ENCODE measurements at regions not wholly inside any gene's neighbourhood (a gene's known extent, or its start where the extent isn't known, plus 50 kb on each side); places are given as distances from the start of the nearest gene placed in this dataset.
A peak's percentile ranks its signal among the peaks of the same experiment; 100 is the strongest.
"Not testable (repeated sequence)": the region's sequence is repeated elsewhere in the genome, so short reads cannot be mapped to it uniquely, and the experiment has no call there.

DNA sequence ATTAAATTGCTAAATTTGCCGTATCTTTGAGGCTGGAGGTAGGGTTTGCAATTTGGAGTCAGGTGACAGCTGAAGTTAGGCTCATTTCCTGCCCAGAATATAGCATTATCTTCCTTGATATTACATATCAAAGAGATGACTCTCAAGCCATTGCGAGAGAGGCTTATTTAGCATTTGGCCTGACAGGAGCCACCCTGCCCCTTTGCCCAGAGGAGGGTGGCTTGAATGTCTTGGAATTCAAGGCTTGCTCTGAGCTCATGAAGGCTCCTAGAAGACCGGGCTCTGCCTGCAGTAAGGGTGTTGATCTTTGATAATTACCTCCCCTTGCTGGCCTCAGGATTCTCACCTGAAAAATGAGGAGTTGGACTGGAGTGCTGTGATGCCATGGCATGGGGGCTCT is 251.4 kb upstream of the C2CD4B start:
- no peak for DNase-seq

DNA sequence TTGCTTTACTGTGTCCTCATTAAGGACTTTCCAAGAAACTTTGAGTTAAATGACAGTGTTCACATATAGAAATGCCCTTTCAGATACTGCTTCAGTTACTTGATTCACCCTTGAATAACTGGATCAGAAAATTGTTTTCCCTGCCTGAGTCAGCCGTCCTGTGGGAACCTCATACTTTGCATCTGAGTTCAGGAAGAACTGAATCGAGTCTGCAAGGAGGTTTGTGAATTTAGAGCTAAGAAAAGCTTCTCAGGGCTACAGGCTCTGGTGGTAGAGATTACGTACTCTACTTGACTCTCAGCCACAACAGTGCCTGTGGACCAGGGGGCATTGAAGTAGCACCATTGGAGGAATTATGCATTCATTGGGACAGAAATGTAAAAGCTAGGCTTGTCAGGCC is 252.4 kb upstream of the C2CD4B start:
- peak; percentile 59 for DNase-seq

DNA sequence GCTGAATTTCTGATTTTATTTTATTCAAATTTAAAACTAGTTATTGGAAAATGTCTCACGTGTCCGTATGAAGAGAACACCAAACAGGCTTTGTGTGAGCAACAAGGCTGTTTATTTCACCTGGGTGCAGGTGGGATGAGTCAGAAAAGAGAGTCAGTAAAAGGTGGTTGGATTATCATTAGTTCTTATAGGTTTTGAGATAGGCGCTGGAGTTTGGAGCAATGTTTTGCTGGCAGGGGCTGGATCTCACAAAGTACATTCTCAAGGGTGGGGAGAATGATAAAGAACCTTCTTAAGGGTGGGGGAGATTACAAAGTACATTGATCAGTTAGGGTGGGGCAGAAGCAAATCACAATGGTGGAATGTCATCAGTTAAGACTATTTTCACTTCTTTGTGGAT is 253.4 kb upstream of the C2CD4B start:
- DNase-seq = not testable (repeated sequence)

DNA sequence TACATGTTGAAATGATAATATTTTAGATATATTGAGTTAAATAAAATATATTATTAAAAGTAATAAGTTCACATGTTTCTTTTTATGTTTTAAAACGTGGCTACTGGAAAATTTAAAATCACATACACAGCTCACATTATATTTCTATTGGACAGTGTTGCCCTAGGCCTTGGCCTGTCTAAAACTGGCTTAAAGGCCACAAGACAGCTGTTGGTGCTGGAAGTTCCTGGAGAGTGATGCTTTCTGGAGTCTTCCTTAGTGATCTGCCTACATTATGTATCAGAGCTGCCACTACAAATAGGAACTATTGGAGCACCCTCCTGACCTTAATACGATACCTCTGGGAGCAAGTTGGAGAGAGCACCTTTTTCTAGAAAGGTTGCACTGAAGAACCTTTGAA is 254.1 kb upstream of the C2CD4B start:
- DNase-seq = no peak

DNA sequence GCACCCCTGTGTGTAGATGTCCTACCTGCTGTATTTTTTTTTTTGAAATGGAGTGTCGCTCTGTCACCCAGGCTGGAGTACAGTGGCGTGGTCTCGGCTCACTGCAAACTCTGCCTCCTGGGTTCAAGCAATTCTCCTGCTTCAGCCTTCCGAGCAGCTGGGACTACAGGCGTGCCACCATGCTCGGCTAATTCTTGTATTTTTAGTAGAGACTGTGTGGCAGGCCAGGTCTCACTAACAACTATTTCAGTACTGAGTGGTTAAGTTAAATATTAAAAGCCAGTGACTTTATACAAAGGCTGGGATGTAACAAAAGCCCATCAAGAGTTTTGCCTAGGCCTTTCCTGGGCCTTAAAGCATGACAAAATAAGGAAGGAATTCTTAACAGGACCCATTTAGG is 255.3 kb upstream of the C2CD4B start:
- not testable (repeated sequence) for DNase-seq

DNA sequence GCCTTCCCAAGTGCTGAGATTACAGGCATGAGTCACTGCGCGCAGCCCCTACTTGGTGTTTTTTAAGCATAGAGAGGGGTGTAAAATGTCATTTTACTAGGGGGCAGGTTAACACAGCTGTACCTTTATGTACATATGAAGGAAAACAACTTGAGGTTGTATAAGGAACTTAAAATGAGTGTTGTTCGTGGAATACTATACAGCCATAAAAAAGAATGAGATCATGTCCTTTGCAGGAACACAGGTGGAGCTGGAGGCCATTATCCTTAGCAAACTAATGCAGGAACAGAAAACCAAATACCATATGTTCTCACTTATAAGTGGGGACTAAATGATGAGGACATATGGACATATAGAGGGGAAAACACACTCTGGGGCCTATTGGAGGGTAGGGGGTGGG is 256.2 kb upstream of the C2CD4B start:
- no peak for DNase-seq

DNA sequence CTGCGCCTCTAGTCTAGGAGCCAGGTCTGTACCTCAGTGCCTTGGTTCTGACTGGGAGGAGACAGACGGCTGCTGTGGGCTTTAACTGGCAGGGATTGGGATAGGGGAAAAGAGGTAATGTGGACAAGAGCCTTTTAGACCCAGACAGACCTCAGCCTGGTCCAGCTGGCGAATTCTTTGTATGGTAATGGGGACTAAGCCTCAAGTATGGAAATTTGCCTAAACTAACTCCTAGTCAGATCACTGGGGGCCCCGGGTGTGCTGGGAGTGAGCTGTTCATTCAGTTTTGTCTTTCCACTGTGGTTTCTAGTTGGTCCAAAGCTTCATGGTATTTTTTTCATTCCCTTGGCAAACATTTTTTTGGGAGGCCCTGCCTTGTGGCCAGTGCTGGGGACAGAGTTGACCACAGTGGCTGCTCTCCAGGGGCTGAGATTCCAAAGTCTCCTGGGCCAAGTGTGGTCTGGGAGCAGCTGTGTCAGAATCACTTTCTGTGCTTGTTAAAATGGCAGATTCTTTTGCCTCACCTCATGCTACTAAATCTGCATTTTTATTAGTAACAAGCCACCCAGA is 261.4 kb upstream of the C2CD4B start:
- peak; percentile 81 for DNase-seq

DNA sequence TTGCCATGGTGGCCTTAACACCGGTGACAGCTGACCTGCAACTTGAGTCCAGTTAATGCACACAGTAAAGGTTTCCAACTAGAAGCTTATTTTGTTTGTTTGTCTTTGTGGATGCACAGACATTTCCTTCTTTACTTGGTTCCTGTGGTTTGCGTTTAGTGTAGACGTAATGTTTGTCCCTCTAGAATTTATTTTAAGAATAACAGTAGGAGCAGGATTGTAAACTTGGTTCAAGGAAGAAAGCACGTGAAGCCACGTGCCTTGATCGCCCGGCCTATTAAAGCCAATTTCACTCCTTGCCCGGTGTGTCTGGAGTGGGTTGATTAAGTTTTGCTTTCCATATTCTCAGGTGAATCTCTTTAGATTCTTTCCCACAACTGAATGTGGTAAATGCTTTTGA is 263.2 kb upstream of the C2CD4B start:
- no peak for DNase-seq

DNA sequence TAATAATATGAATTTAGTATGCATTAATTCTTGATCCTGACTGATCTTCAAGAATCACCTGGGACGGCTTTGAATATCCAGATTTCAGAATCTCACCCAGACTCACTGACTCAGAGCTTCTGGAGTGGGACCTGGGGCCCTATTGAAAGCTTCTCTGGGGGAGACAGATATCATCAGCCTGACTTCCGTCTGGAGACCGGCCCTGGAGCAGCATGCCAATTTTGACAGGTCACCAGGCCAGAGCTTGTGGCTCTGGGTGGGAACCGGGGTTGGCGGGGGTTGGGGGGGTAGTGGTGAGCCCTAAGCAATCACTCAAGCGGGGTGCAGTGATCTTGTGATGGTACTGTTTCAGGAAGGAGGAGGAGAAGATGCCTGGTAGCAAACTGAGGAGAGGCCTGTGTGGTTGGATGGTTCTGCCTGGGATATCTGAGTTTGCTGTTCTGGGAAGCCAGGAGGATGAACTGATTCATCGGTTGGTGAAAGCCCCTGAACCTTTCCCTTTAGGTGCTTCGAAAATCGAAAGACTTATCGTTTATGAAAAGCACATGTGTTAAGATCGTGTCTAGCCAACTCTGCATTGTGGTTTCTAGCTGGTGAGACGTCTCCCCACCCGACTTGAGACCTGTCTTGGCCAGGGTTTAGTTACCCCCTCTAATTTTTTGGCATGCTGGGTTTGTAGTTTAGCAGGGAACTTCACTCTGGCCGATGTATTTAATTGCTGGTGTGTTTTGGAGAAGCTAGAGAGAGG is 263.9 kb upstream of the C2CD4B start:
- peak; percentile 64 for DNase-seq

GRCh38 chr15:62430056-62430455 is 265.0 kb upstream of the C2CD4B start:
- DNase-seq = no peak

- DNase-seq = no peak
These were observed 265.5 kb upstream of the C2CD4B start for GRCh38 chr15:62430552-62430951.

DNA sequence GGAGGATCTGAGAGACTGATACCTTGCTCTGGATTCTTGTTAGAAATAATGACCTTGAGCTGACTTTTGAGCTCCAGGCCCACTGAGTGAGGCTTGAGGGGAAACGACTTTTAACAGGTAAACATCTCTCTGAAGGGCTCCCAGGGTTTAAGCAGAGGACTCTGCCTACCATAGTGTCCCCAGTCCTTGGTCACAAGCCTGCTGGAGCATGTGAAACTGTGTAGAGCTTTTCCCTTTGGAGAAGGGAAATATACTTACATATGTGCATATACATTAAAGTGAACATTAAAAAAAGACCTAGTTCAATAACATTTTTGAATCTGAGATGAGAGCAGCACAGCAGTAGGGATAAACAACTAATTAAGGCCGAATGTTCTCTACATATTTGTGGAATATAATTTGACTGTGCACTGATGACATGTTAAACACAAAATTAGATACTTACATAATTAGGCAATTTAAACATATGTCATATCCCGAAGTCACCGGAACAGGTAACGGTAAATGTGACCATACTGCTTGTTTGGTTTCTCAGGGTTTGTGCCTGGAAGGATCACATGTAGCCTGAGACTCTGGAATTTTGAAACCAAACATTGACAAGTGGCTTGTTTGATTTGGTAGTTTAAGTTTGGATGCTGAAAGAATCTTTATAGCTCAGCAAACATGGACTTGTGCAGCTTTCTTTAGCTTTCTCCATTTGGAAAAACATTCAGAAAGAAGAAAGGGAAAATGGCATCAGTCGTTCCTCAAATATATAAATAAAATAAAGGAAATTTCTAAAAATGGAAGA is 266.1 kb upstream of the C2CD4B start:
- DNase-seq = no peak

DNA sequence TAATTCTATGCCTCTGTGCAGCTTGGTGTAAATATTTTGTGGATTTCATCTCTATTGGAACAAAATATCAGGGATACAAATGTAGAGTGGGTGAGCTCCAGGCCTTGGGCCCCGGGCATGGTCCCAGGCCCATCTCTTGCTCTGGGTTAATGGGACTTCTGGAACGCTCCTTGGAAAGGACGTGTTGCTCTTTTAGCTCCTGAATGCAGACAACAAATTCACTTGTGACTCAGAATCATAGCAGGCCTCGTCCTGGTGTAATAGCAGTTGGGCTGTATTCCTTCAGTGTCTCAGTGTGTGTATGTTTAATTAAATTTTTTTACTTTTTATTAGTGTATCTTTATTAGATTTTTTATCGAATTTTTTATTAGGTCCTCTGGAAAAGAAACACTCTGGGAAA is 266.7 kb upstream of the C2CD4B start:
- DNase-seq = no peak

- no peak for DNase-seq
These were observed 267.8 kb upstream of the C2CD4B start for GRCh38 chr15:62432702-62433398.

DNA sequence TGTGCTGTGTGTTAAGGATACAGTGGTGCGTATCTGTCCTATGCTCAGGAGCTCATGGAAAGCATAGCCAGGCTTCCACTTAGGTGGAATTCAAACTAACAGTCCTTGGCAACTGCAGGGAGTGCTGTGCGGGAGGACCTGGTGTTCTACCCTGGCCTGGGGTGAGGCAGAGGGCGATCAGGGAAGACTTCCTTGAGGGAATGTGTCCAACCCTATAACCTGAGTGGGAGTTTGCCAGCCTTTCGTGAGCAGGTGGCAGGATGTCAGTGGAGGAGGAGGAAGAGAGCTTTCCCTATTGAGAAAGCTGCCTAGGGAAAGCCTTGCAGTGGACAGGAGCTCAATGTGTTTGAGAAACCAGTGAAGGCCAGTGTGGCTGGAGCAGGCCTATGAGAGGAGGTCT is 271.1 kb upstream of the C2CD4B start:
- no peak for DNase-seq

GRCh38 chr15:62437753-62438152 is 272.7 kb upstream of the C2CD4B start:
- no peak for DNase-seq

- DNase-seq = no peak
These were observed 274.5 kb upstream of the C2CD4B start for GRCh38 chr15:62439543-62440016.

DNA sequence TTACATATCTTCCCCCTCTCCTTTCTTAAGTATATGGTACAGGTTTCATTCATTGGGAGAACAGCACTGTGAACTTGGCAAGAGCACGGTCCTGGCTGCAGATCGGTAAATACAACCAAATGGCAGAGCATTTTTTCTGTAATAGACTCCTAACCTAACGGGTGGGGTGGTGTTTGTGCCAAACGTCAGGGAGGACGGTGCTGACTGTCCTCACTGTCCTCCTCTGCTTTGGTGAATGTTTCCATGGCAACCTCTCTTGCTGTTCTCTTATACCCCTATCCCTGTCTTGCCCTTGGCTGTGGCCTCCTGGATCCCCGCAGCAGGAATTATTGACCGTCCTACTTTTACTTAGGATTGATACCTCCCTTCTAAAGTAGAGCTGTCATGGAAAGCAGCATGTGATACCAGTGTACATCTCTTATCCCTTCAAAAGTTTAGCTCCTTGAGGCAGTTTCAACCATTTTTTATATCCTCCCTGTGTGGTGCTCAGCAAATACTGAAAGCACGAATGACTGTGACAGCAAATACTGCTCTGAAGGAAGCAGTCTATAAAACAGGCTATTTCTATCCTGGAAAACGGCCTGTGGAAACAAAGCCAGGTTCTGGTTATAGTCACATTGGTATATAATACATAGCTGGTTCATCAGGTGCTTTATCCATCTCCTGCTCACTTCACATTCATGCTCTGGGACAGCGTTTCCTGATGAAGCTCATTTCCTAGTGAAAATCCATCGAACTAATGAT is 275.4 kb upstream of the C2CD4B start:
- DNase-seq = no peak

DNA sequence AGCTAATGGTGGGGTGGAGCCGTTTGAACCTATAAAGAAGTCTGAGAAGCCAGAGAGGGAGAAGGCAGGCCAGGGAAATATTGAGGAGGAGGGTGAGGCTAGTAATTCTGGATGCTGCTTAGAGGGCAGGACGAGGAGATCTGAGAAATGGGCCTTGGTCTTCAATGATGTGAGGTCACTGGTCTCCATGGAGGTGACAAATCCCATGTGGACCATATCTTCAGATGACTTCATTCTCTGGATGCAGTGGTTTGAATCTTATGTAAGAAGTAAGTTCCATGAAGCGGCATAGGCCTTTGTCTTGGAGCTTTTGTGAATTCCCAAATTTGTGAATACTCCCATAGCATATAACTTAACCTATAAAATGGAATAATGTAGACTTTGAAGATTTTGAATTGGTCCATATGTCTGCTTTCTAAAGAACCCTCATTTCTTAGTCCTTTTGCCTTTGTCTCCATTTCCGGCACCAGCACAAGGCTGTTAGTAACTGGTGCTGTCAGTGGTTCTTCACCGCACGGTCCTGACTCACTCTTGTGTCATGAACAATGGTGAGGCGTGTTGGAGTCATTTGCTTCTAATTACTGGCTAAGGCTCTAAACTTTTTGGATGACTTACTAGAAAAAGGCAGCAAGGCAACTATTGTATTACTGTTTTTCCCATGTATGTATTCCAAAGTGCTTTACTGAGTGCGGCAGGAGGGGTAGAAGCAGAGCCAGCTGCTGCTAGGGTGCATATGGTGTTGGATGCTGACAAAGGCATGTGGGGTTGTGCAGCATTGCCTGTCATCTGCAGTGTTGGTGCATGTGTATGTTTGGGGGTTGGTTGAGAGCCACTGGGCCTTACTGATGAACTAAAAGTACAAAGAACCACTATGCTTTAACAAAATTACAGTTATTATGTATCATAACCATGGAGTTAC is 279.3 kb upstream of the C2CD4B start:
- peak; percentile 98 for DNase-seq

DNA sequence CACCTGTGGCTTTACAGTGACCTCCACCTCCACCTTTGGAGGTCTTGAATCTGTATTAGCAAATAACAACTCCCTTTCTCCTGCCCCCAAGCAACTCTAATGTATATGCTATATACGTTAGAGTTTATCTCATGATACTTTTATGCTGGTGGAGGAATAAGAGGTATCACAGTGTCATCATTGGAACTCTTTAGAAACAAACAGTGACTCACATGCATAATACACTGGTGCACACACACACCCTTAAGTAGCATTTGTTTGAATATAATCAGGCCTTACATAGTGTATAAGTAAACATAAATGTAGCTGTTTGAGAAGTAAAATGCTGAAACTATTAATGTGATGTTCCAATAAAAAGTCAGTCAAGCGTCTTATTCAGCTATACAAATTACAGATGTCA is 280.2 kb upstream of the C2CD4B start:
- DNase-seq = no peak

GRCh38 chr15:62446984-62447383 is 281.9 kb upstream of the C2CD4B start:
- DNase-seq = no peak

DNA sequence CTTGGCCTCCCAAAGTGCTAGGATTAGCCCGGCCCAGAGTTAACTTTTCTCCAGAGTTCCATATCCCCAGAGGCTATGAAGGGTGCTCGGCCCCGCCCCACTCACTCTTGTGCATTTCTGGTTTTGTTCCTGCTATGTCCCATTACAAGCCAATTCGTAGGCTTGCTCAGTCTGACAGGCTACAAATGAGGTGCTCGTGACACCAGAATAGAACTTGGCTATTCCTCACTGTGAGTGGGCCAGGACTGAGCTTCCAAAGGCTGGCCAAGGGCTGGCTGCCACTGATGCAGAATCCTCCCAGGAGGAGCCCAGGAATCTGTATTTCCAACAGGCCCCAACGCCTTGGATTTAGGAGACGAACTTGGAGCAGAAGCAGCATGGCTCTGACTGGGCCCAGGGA is 282.7 kb upstream of the C2CD4B start:
- no peak for DNase-seq
